ENCODE measurements at regions not wholly inside any gene's neighbourhood (a gene's known extent, or its start where the extent isn't known, plus 50 kb on each side); places are given as distances from the start of the nearest gene placed in this dataset.
"Not testable (repeated sequence)": the region's sequence is repeated elsewhere in the genome, so short reads cannot be mapped to it uniquely, and the experiment has no call there.

DNA sequence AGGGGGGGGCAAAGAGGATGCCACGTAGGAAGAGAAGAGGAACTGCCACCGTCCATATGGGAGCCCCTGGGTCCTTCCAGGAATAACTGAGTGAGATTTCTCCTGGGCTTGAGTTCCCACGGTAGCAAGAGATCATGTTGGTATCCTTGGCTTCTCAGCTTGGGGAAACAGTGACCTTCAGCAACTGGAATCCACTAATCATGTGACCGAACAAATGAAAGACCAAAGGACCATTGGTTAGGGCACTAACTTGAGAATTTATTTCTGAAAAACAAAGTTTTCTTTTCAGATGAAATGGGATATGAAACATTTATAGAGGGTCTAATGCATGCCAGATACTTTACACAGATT, 259.4 kb upstream of the ID2 start:
- DNase-seq (ENCODE audit: low read depth in 3 of 3) = no peak

DNA sequence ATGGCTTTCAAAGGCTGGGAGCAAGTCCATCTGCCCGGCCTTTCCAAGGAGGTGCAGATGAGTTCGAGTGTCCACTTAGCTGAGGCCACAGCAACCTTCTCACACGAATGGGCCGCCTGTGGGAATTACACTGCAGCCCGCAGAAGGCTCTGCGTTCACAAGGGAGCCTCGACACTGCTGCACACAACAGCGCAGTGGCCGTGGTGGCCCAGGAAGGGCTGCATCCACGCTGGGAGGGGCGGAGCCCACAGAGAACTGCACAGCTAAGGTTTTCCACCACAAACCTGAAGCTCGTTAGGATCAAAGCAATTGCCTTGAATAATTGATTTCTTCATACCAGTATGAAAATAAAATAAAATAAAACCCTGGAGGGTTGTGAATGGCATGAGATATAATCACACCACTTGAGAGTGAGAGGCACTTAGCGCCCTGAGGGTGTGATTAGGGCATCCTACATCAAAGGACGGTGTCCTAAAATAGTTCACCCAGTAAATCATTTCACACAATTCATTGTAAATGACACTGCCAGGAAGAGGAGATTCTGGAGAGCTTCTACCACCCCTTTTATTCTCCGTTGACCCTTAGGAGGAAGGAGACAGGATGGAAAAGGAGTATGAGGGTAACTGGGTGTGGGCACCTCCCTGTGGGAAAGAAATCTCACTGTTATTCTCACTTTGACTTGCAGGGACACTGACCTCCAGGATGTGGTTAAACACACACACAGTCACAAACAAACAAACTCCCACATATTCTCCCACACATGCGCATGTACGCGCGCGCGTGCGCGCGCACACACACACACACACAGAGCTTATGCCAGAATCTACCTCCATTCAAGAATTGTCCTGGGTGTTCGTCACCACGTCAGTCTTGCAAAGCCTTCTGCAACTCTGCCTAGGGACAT, 256.6 kb upstream of the ID2 start:
- no peak for DNase-seq (ENCODE audit: low read depth in 3 of 3)

DNA sequence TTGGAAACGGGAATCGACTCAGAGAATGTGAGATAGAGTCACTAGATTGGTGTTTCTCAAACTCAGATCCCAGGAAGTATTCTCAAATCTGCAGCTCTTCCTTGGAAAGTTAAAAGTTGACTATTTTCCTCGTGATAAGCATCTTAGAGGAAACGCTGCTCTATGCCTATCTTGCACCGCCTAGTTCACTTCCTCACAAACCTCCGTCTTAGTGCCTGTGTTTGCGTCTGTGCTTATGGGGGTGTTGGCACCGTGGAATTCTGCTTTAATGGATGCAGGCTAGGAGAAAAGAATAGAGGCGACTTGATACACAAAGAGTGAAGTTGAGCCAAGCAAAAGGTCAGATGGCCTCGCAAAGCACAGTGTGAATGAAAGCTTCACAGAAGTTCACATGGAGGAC, 255.3 kb upstream of the ID2 start:
- DNase-seq (ENCODE audit: low read depth in 3 of 3) = no peak

DNA sequence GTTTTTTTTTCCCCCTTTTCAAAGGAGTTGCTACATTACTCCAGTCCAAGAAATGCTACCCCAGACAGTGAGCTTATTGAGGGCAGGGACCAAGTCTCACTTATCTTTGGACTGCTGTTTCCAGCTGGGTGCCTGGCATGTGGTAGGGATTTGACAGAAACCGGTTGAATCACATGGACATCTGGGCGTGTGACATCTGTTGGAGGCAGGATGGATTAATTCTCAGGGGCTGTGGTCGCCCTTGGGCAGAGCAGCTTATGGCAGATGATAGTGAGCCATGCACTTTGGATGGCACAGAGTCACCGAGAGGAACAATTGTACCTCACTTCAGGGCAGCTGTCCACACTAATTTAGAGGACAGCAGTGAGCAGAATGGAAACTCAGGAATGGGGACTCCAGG, 254.6 kb upstream of the ID2 start:
- DNase-seq (ENCODE audit: low read depth in 3 of 3) = no peak

DNA sequence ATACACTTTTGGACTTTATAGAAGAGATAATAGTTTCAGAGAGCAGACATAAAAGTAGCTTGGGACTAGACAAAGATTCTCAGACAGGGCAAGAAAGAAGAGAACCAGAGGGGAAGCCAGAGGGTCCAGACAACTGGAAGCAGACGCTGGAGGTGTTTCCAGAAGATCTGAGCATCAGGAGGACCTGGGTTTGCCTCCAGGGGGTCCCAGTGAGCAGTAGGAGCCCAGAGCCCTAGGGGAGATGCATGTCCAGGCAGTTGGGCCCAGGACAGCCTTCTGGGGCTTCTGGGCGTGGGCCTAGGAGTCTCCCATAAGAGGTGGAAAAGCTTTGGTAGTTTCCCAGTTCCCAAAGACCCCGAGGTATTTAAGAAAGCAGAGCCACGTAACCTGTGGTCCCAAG, 251.2 kb upstream of the ID2 start:
- DNase-seq (ENCODE audit: low read depth in 3 of 3) = no peak

DNA sequence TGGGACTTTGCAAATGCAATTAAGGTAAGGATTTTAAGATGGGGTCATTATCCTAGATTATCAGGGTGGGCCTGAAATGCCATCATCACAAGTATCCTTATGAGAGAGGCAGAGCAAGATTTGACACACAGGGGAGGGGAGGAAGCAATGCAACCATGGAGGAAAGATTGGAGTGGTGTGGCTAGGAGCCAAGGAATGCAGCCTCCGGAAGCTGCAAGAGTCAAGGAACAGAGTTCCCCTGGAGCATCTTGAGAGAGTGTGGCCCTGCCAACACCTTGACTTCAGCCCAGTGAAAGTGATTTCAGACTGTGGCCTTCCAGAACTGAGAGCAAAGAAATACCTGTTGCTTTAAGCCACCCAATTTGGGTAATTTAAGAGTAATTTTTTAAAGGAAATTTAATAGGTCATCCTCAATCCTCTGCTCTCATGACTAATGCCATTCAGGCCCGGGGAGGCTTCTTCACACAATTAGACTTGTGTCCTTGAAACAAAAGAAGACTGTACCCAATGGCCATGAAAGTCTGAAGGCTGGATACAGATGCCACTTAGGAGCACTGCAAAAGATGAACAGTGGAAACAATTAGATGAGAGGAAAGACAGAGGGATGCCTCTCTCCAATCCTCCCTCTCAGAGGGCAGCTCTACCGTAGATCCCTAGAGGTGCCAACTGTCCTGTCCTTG, 250.3 kb upstream of the ID2 start:
- no peak for DNase-seq (ENCODE audit: low read depth in 3 of 3)

DNA sequence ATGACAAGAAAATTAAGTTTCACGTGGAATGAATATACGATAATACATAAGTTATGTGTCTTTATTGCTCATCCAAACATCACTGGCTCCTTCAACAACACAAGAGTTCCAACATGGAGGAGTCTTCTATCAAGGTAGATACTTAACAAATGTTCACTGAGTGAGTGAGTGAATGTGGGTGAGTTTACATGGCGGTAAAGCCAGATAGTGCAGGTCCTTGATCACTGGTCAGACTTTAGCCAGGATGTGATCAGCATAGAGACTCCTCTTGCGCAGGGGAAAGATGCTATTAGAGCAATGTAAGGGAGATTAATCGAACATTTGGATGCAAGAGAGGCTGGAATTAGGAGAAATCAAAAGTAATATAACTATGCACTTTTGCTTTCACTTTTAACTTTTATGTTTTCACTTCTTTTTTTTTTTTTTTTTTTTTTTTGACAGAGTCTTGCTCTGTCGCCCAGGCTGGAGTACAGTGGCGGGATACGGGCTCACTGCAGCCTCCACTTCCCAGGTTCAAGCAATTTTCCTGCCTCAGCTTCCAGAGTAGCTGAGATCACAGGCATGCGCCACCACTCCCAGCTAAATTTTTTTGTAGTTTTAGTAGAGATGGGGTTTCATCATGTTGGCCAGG, 249.0 kb upstream of the ID2 start:
- DNase-seq (ENCODE audit: low read depth in 3 of 3) = no peak

DNA sequence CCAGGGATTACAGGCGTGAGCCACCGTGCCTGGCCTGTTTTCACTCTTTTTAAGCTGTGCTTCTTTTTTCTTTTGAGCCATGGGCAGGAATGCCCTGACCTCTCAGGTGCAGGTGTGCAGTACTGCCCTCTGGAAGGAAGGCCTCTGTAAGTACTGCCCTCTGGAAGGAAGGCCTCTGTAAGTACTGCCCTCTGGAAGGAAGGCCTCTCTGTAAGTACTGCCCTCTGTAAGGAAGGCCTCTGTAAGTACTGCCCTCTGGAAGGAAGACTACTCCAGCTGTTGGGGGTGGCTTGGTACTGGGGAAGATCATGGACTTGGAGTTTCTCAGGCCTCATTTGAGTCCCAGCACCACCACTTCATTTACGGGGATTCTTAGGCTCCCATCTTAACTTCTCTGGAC, 248.5 kb upstream of the ID2 start:
- DNase-seq (ENCODE audit: low read depth in 3 of 3) = no peak

DNA sequence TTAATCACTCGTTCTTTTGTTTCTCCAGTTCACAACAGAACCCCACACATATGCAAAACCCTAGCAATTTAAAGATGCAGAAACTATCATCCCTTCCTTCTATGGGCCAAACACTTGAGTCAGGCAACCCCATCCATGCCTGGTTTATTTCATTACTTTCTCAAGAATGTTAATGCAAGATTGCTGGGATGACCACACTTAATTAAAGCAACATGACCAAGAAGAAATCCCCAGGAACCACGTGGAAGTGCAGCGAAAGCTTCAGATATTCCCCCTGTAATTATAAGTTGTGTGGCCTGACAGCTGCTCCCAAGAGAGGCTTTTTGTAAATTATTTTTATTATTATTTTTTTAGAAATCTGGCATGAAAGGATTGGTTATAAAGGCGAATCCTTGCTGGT, 246.2 kb upstream of the ID2 start:
- DNase-seq (ENCODE audit: low read depth in 3 of 3) = no peak

DNA sequence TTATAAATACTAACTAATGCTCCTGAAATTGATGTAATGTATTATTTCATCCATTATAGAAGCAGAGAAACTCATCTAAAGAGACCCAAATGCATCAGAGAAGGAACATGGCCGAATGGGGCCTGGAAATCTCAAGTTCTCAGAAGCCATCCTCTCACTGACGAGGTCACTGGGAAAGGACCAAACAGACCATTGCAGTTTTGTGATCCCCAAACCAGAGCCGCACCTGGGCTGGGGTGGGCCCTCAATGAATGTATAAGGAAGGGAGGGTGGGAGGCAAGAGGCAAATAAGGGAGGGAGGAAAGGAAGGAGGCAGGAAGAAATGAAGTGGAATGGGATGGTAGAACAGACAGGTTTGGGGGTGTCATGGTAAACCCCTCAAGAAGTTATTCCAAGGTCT, 245.3 kb upstream of the ID2 start:
- no peak for DNase-seq (ENCODE audit: low read depth in 3 of 3)

DNA sequence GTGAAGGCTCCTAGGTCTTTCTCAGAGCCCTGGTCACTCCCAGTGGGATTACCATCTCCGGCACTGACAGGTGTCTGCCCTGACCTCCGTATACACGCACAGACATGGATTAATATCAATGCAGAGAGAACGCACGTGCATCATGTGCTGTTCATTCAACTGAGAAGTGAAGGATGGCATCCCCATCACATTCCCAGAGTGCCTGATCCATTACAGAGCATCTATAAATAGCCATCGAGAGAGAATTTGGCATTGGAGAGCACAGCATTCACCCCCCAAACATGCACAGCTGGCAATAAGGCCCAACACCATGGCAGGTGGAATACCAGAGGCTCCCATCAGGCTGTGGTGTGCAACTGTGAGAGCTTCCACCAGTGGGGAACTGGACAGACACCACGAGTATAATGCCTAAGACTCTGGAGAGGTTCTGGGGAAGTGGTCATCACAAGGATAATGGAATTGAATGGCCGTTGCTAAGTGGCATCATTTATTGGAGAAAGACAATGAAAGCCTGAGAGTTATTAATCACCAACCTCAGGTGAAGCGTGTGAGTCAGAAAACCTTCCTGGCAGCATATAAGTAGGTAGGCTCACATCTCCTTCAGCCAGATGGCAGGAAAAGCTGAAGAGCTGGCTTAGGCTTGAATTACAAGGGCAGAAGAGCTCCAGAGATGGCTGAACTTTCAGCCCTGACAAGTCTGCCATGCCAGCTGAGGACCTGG, 244.5 kb upstream of the ID2 start:
- no peak for DNase-seq (ENCODE audit: low read depth in 3 of 3)

DNA sequence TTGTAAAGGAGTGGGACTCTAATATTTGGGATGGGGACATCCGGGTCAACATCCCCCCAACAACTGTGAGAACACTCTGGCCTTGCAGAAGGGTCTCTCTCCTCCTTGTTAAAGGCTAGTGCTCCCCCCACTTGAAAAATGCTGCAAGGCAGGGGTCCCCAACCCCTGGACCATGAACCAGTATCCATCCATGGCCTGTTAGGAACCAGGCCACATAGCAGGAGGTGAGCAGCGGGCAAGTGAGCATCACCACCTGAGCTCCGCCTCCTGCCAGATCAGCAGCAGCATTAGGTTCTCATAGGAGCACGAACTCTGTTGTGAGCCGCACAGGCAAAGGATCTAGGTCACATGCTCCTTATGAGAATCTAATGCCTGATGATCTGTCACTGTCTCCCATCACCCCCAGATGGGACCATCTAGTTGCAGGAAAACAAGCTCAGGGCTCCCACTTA, 243.9 kb upstream of the ID2 start:
- no peak for DNase-seq (ENCODE audit: low read depth in 3 of 3)

DNA sequence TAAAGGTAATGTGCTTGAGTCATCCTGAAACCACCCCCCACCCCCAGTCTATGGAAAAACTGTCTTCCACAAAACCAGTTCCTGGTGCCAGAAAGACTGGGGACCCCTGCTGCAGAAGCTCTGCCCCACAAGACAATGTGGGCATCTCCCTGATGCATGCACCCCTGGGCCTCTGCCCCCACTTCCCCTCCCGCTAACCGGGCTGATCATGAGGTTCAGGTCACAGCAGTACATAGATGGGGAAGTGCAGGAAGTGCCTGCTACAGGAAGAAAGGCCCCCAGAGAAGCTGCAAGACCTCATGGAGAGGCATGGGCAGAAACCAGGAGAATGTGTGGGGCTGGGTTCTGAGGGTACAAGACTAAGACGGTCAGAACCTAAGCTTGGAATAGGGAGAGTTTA, 243.4 kb upstream of the ID2 start:
- no peak for DNase-seq (ENCODE audit: low read depth in 3 of 3)

DNA sequence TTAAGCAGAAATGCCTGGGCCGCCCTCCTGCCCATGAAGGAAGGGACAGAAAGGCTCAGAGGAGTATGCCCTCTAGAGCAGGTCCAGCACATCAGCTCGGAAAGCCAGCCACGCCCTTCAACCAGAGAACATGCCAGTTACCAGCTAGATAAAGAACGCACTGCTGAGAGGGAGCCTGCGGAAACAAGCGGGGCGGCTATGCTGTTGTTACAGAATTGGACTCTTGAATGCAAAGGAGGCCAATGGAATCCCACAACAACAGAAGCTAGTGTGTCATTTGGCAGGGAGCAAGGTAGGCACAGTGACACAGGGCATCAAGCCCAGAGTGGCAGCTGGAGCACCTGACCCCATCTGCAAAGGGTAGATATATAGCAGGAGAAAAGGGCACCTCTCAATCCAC, 242.9 kb upstream of the ID2 start:
- DNase-seq (ENCODE audit: low read depth in 3 of 3) = no peak

DNA sequence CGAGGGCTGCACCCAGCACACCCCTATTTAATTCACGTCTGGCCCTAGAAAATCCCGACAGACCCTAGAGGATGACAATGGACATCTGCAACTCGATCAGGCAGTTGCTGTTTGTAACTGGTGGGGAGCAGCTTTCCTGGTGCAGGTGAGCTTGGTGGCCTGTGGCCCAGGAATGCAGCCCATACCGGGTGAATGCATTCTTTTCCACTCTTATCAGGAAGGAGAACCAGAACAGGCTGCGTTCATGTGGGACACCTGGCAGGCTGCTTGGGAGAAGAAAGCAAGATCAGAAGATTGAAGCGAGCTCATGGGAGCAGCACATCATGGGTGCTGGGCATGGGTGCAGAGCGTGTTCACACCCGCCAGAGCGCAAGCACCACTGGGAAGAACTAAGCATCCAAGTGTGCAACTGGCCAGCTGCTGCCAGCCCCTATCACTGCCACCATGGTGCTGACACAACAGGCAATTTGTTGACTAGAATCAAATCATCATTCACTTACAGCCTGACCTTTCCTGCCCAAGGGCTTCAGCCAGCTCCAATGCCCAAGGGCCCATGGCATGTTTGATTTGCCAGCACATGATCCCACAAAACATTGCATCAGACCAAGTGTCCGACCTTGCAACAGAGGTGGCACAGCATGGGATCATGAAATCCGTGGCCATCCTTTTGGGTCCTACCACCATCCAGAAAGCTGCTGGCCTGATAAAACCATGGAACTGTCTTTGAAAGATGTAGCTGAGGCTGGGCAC, 241.7 kb upstream of the ID2 start:
- no peak for DNase-seq (ENCODE audit: low read depth in 3 of 3)

DNA sequence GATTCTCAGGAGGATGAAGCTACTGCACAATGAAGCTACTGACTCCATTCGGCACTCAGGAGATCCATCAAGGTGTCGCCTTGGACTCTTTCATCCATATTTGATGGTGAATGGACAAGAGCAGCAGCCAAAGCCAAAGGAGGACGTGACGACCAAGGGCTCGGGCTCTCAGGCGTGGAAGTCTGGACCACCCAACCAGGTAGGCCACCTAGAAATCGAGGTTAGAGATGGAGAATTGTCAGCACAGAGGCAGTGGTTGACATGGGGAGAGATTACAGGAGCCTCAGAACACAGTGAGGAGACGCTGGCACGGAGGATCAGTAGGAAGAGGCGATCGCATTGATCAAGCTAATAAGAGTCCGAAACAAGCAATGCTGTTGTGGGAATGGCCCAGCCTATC, 240.5 kb upstream of the ID2 start:
- DNase-seq (ENCODE audit: low read depth in 3 of 3) = no peak

DNA sequence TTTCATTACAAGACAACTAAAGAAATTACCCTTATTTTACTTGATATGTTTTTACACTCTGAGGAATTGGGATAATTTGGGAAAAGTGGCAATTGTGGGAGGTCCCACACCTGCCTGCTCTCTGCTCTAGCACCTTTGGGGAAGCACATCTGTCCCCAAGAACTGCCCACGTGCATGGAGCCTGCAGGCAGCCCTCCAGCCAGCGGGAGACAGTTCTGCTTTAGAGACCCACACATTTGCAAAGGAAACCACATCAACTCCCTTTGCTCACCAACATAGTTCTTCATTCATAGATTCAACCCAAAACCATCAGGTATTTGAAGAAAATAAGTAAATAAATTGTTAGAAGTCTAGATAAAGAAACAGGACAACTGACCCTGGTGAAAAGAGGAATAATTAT, 239.9 kb upstream of the ID2 start:
- no peak for DNase-seq (ENCODE audit: low read depth in 3 of 3)

DNA sequence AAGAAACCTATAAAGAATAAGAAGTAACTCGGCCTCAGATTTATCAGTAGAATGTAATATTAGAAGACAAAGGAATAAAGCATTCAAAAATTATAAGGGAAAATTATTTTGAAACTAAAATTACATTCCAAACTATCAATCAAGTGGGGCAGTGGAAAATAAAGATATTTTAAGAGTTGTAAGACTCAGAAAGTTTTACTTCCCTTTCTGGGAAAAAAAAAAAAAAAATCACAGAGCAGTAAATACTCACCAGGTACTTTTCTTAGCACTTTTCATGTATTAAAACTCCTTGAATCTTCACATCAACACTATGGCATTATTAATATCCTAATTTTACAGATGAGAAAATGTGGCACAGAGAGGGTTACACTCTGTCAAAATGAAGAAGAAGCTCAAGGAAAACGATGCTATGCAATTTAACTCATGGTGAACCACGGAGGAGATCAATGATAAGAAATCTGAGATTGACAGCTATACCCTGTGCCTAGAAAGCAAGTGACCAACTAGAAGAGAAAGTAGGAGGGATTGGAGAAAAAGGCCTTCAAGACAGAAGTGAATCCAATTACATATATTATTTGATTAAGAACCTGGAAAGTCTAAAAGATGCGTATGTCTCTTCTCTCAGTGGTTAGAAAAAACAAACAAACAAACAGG, 238.9 kb upstream of the ID2 start:
- DNase-seq (ENCODE audit: low read depth in 3 of 3) = no peak

DNA sequence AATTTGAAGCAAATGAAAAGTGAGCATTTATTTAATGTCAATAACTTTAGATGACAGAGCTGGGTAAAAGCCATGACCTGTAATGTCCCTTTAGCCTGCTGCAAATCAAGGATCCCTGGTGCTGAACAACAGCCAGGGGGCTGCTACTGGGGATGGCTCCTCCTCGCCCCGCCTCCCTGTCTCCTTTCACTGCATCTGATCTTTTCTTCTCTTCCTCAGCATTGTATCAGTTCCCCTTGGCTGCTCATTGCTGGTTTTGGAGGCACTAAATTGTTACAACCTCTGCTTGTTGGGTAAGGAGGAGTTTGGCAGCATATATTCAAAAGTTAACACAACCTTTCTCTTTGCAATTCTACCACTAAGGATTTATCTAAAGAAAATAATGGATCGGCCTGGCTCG, 236.3 kb upstream of the ID2 start:
- DNase-seq (ENCODE audit: low read depth in 3 of 3) = no peak

DNA sequence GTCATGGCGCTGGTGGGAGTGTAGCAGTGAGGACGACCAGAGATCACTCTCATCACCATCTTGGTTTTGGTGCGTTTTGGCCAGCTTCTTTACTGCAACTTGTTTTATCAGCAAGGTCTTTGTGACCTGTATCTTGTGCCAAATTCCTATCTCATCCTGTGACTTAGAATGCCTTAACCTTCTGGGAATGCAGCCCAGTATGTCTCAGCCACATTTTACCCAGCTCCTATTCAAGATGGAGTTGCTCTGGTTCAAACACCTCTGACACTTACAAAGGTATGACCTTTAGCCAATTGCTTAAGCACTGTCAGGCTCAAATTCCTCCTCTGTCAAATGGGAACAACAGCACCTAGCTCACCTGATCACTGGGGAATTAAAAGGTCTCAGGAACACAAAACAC, 235.1 kb upstream of the ID2 start:
- not testable (repeated sequence) for DNase-seq (ENCODE audit: low read depth in 3 of 3)

DNA sequence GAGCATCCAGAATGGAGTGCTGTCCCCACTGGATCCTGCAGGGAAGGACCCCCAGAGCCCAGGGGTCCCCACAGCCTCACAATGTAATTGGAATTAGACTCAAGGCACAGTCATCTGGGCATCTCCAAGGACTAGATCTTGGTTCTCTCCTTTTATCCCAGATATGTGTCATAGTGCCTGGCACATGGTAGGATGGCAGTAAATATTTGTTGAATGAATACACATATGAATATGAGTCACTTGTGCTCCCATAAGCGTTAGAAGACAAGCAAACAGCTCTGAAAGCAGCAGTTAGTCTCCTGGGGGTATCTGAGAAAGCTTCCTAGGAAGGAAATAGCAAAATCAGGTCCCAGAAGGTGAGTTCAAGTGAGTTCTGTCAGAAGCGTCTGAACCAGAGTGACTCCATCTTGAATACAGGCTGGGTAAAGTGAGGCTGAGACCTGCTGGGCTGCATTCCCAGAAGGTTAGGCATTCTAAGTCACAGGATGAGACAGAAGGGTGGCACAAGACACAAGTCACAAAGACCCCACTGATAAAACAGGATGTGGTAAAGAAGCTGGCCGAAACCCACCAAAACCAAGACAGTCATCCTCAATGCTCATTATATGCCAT, 234.1 kb upstream of the ID2 start:
- DNase-seq (ENCODE audit: low read depth in 3 of 3) = no peak
